ENCODE measurements at regions not wholly inside any gene's neighbourhood (a gene's known extent, or its start where the extent isn't known, plus 50 kb on each side); places are given as distances from the start of the nearest gene placed in this dataset.

DNA sequence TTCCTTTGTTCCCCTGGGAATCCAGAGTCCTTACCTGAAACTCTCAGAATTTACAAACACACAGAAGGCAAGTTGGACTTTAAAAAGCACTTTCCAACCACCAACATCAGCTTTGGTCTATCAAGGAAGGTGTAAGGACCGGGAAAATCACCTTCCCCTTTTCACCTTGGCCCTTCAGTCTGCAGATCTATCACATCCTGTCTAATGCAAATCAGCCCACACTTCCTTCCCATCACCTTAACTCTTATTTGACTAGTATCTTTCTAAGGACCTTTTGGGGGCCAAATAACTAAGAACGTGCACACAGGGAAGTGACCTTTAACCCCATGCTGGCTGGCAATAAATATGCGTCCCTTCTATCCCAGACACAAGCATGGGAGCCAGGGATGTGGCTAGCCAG, 320.6 kb downstream of the ARRDC4 start:
- Histone ChIP-seq H3K27ac (no peak overlapping the region), H3K4me1 (no peaks in the 10 kb centered on the region), H3K36me3 (no peaks in the 10 kb centered on the region), H3K27me3 (replicated peaks in 1 of 7) (peaks cover 0 to 10% (median 0%) of the 10 kb centered on the region in 7 donors), H3K9me3 (peaks cover 0 to 4% (median 0%) of the 10 kb centered on the region in 8 donors), H3K4me3 (no peak overlapping the region)
- DNase-seq = no peak
- intact Hi-C loops (cut with DNase I; ENCODE audit: low total_unique reads) = no loop called here
- WGBS, 5 donors = 24 to 48% (median 36%) methylated on average over 3 of the region's 3 CpGs
- TF ChIP-seq CTCF (IDR thresholded peaks at IDR 0.05 in 8 of 11, conservative IDR thresholded peaks at IDR 0.05 in 3 of 11) = no peak
- TF ChIP-seq POLR2AphosphoS5 (IDR thresholded peaks at IDR 0.05) = no peak
- TF ChIP-seq POLR2A (IDR thresholded peaks at IDR 0.05) = no peak

- Histone ChIP-seq H3K27ac (no peak overlapping the region), H3K4me3 (no peak overlapping the region), H3K36me3 (no peaks in the 10 kb centered on the region), H3K27me3 (replicated peaks in 1 of 7) (peaks cover 0 to 14% (median 0%) of the 10 kb centered on the region in 7 donors), H3K4me1 (no peaks in the 10 kb centered on the region), H3K9me3 (peaks cover 0 to 4% (median 0%) of the 10 kb centered on the region in 8 donors)
- intact Hi-C loops (cut with DNase I; ENCODE audit: low total_unique reads) = no loop called here
- 8 to 25% (median 16%) methylated on average over 5 of the region's 5 CpGs for WGBS, 5 donors
- no peak for DNase-seq
- TF ChIP-seq POLR2A (IDR thresholded peaks at IDR 0.05) = no peak
- no peak for TF ChIP-seq POLR2AphosphoS5 (IDR thresholded peaks at IDR 0.05)
- TF ChIP-seq CTCF (IDR thresholded peaks at IDR 0.05 in 8 of 11, conservative IDR thresholded peaks at IDR 0.05 in 3 of 11) = no peak
Measured at GRCh38 chr15:98282656-98283332, 322.3 kb downstream of the ARRDC4 start.

DNA sequence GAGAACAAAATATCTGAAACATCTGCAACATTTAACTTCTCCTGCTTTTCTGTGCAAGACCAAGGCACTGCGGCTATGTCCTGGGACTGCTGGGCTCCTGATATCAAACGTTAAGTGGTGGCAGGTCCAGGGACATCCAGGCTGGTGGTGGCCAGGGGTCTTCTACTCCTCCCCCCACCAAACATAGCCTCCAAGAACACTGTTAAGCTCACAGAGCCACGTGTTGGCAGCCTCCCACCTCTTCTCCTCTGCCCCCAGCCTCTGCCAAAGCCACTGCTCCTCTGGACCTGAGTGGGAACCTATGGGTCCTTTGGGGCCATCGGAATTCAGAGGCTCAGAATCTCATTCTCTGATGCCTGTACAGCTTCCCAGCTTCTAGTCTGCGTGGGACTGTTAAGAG, 325.7 kb downstream of the ARRDC4 start:
- H3K4me3 ChIP-seq = no peak overlapping the region
- 66 to 79% (median 71%) methylated on average over 5 of the region's 5 CpGs for WGBS, 5 donors

More for the DNA sequence above, 325.7 kb downstream of the ARRDC4 start:
- no peaks in the 10 kb centered on the region for H3K36me3 ChIP-seq
- DNase-seq = no peak
- H3K9me3 ChIP-seq = peaks cover 0 to 4% (median 0%) of the 10 kb centered on the region in 8 donors
- no peak overlapping the region for H3K27ac ChIP-seq
- intact Hi-C loops (cut with DNase I; ENCODE audit: low total_unique reads) = no loop called here
- peaks cover 0 to 43% (median 8%) of the 10 kb centered on the region in 7 donors for H3K27me3 ChIP-seq (replicated peaks in 1 of 7)
- TF ChIP-seq CTCF (IDR thresholded peaks at IDR 0.05 in 8 of 11, conservative IDR thresholded peaks at IDR 0.05 in 3 of 11) (no peak), POLR2A (IDR thresholded peaks at IDR 0.05) (no peak), POLR2AphosphoS5 (IDR thresholded peaks at IDR 0.05) (no peak)
- H3K4me1 ChIP-seq = no peaks in the 10 kb centered on the region

Measured in spleen (tissue), 11 donors.